HG02870 (cell line): ENCODE measurements at regions not wholly inside any gene's neighbourhood (a gene's known extent, or its start where the extent isn't known, plus 50 kb on each side); places are given as distances from the start of the nearest gene placed in this dataset.
"Not testable (repeated sequence)": the region's sequence is repeated elsewhere in the genome, so short reads cannot be mapped to it uniquely, and the experiment has no call there.

Experiments
- ATAC-seq: cut with Tn5 transposase; IDR thresholded peaks from one replicate; pipeline ENCODE4 v1.9.1; 2021; ENCODE audit warnings: mild to moderate bottlenecking, moderate library complexity; ENCODE audit not compliant: unreplicated experiment

GRCh38 chr12:83660727-83661358 is 974.1 kb downstream of the TMTC2 start:
- ATAC-seq = no peak

DNA sequence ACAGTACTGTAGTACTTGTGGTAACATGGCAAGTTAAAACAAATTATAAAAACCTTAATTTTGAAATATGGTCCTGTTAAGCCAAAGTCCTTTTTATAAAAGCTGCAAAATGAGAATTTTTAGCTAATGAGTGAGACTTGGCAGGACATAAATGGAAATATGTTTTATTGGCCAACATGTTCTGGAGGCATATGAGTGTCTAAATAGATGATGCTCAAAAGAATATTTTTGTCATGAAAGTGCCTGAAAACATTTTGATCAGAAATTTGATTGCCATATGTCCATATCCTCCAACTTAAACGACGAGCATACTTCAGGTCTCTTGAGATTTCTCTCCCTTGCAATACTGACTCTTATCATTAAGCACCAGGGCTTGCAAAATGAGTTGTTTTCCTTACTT is 972.6 kb downstream of the TMTC2 start:
- ATAC-seq = no peak

DNA sequence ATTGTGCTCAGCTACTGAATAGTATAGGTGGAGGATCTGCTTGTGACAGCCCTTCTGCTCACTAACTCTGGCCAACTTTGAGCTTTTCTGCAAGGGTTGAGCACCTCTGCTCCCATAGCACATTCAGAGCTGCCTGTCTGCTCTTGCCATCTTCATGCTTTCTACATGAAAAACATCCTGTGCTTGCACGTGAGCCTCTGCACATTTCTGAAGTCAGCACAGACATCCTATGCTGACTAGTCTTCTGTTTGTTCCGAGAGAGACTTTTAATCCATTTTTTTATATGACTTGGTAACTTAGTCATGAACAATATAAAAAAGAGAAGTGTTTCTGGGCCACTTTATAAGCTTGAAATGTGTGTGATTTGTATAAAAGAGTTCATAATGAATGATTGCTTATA is 969.3 kb downstream of the TMTC2 start:
- ATAC-seq = no peak

- ATAC-seq = no peak
Observed at GRCh38 chr12:83642205-83642604, 955.5 kb downstream of the TMTC2 start.

DNA sequence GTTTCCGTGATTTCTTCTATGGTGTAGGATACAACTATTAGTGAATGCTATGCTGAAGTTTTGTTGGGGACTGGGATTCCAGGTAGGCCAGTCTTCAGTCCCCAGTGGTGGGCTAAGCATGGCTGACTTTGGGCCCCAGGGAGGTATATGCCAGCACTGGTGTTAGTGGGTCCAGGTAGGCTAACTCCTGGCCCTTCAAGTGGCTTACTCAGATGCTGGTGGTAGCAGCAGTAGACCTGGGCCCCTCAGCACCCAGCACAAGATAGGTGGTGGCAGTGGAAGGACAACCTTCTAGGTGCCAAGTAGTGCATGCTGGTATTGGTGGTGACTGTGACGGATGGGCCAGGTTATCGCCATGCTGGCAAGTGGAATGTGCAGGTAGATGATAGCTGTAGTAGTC is 955.1 kb downstream of the TMTC2 start:
- ATAC-seq = no peak

DNA sequence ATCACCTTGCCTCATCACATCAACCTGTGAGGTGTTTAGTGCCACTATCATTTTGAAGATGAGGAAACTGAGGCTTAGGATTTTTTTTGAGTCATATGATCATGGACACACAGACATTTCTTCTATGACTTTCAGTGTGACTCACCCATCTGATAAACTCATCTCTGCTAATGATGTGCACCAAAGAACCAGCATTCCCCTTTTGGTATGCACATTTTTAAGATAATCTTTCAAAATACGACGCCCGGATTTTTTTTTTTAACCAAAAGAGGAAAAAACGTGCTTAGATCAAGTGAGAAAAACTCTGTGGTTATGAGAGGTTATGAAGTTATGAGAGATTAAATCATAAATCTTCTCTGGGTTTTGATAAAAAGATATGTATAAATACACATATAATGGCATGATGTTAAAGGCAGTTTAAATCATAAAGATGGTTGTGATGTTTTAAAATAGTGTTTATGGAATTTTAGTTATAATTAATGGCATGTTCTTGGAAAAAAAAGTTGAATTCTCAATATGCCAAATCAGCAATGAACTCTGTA is 948.1 kb downstream of the TMTC2 start:
- ATAC-seq = no peak

DNA sequence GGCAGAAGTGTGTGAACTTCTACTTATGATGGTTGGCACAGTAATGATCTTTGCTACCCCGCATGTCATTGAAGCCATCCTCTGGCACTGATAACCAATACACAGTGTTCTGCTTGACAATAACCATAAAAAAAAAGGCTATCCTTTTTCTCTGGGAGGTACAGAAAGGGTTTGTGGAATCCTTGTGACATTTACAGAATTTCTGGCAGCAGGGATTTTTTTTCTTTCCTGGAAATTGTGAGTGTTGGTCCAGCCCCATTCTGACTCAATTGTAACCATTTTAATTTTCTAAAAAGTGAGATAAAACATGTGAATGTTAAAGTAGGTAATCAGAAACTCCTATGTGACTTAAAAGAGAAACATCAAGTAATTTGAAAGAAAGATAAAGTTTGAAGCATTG is 943.8 kb downstream of the TMTC2 start:
- ATAC-seq = no peak

DNA sequence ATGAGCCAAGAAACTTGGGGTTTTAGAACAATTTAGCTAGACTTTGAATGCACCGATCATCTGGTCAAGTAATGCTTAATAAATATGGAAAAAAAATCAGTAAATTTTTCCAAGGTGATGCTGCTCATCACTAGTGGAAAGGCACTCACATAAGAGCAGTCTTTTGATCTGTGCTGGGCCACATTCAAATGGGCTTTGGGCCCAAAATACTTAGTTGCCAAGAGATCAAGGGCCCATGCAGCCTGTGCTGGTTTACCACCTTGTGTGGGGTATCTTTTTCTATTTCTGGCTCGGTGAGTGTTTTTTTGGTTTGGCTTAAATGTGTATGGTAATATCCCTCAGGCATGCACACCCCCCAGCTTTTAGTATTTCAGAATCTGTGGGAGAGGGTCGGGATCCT is 943.2 kb downstream of the TMTC2 start:
- no peak for ATAC-seq

DNA sequence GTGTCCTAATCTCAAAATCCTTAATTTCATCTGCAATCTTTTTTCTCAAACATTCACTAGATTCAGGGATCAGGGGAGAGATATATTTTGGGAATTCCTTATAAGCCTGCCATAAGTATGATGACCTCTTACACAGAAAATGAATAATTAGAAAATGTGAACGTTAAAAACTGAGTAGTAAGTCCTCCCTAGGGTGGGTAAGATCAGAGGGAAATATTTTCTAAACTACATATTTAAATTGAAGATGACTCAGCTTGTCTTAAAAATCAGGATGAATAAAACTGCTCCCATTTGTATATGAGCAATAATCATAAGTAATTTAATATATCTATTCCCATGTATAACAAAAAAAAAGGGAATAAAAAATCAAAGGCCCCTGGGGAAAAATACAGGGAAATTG is 935.5 kb downstream of the TMTC2 start:
- no peak for ATAC-seq

GRCh38 chr12:83619973-83620372 is 933.3 kb downstream of the TMTC2 start:
- no peak for ATAC-seq

- ATAC-seq = no peak
Observed at GRCh38 chr12:83615152-83615551, 928.4 kb downstream of the TMTC2 start.

- no peak for ATAC-seq
Observed at GRCh38 chr12:83613586-83614110, 926.9 kb downstream of the TMTC2 start.

DNA sequence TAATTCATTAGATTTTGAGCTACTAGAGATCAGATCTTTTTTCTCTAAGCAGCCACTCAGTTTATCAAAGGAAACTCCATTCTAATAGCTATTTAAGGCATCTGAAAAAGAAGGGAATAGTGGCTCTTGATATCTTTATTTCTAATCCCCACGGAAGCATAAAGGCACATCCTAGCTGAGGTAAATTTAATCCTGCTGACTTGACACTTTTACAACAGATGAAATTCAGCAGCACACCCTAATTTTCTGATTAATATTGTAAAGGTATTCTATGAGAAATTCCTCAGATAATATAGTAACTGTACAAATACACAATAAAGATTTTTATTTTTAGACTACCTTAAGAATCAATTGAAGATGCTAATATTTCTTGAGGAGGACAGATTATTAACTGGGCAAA is 916.4 kb downstream of the TMTC2 start:
- ATAC-seq = no peak

DNA sequence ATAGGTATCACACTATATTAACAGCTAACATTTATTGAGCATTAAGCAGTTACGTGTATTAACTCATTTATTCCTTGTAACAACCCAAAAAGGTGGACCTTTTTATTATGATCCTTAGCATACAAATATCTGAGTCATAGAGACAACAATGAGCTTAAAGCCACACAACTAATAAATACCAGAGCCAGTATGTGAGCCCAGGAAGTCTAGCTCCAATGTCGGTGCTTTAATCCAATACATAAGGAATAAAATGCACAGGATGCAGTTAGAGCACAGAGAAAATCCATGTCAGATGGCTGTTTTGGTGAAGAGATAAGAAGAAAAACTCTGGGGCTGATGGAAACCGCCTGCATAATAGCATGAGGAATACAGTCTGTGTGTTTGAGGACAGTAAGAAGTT is 888.6 kb downstream of the TMTC2 start:
- no peak for ATAC-seq

- ATAC-seq = no peak
Observed at GRCh38 chr12:83574142-83574541, 887.4 kb downstream of the TMTC2 start.

DNA sequence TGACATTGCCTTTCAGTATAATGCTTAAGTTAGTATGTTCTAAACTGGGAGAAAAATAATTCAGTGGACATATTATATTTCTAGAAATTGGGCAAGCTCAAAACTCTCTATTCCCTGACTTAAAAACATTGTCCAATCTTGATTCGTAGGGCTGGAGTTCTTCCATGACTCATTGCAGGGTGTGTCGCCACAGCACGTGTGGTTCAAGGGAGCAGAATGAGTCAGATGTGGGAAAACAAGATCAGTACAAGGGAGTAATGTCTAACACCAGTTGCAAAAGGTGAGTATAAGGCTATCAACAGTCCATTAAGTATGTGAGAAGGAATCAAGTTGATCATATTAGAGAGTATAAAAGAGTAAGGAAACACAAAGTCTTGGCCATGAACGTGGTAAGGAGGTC is 887.0 kb downstream of the TMTC2 start:
- ATAC-seq = no peak

DNA sequence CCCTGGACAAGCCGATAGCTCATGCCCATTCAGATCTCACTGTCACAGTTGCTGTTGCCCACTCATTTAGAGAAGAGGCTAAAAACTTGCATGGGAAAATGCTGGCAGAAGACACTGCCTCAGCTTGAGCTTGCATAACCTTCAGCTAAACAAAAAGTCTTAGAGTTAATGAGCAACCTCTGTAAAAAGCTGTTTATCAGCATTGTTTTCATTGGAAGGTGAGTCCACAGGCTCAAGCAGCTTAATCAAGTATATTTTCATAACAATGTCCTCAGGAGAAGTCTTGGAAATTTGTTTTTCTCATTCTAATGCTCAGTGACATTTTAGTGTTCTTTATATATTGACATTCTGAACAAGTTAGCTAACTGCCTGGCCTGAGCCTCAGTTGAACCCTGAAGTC is 872.9 kb downstream of the TMTC2 start:
- no peak for ATAC-seq

DNA sequence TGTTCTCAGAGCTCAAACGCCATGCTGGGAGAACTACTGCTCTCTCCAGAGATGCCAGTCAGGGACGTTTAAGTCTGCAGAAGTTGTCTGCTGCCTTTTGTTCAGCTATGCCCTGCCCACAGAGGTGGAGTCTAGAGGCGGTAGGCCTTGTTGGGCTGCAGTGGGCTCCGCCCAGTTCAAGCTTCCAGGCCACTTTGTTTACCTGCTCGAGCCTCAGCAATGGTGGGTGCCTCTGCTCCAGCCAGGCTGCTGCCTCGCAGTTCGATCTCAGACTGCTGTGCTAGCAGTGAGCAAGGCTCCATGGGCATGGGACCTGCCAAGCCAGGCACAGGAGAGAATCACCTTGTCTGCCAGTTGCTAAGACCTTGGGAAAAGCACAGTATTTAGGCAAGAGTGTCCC is 869.3 kb downstream of the TMTC2 start:
- ATAC-seq = not testable (repeated sequence)

DNA sequence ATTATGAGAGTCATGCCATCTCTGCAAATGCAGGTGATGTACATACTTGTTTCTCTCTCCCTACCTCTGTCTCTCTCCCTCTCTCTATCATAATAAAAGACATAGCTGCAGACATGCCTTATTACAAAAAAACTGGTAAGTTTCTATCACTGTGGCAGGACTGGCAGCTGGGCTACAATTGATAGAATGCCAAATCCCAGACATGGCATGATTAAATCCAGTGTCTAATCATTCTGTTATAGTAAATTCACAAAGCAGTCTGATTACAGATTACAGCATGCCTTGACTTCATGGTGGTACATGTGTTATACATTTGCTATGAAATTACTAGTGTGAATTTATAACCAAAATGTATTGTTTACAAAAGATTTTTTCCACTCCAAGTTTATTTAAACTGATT is 854.7 kb downstream of the TMTC2 start:
- ATAC-seq = no peak

DNA sequence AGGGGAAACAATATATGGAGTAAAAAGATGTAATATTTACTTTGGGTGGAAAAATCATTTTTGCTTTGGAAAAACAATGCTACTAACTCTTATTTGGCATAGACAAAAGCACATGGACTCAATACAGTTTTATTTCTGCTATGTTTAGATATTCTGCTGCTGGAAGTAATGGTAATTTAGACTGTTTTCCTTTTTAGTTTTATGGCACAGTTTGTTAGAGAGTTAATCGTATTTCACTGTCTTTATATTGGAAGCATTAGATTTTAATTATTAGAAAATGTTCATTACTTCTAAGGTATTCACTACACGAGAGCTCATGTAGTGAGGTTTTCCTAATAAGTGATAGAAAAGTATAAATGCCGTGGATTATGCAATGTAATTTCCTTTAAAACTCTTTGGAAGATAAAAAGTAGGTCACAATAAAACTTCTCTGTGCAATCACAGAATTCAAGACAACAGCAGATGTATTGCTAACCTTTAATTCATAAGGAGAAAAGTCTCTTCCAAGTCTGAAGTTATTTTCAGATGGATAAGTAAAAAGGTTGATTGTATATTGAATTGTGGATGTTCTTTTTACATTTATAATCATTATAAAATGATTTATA is 851.8 kb downstream of the TMTC2 start:
- ATAC-seq = no peak

DNA sequence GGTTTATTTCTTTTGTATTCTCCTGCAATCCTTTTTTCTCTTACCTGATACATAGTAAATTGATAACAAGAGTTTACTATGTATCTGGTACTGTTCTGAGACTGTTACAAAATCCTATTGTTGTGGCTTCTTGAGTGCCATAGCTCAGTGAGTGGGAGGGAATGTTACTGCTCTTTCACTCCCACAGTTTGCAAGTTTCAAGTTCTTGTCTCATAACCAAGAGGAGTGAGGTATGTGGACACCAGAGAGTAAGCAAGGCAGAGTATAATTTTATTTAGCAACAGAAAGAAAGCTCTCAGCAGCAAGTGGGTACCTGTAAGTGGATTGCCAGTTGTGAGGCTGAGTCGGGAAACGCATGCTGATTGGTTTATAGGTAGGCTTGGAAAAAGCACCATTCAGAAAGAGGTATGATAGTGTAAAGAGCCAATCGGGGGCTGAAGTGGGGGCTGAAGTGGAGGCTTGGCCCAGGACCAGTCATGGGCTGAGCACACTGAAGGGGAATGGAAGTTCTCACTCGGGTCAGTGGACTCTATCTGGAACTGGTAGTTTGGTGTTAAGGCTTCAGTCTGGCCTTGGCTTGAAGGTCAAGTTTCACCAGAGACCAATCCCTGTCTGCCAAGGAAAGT is 850.8 kb downstream of the TMTC2 start:
- no peak for ATAC-seq

DNA sequence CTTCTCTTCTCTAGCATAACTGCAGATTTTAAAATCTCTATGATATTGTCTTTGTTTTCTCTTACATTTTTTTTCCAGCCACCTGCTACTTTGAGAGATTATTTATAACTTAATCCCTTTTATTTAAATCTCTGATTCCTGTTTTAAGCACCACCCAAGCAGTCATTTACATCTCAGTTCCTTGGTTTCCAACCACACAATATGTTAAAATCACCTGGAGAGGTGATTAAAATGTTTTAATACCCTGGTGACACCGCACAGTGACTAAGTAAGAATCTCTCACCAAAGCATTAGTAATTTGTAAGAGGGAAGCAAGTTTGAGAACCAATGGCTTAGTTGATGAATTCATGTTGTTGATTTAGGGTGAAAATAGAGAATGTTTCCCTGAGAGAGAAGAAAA is 849.8 kb downstream of the TMTC2 start:
- ATAC-seq = no peak
